GM12892 (cell line): ENCODE measurements at regions not wholly inside any gene's neighbourhood (a gene's known extent, or its start where the extent isn't known, plus 50 kb on each side); places are given as distances from the start of the nearest gene placed in this dataset.

ENCODE experiments used
- POLR2A ChIP-seq: IDR thresholded peaks from 2 replicates; pipeline ENCODE4 v1.6.1; 2011; ENCODE audit warnings: low read depth, low read length, control low read depth
- TAF1 ChIP-seq: IDR thresholded peaks from 2 replicates; pipeline ENCODE4 v1.6.1; 2011; ENCODE audit warnings: low read depth, mild to moderate bottlenecking, control low read depth, low read length, borderline replicate concordance

DNA sequence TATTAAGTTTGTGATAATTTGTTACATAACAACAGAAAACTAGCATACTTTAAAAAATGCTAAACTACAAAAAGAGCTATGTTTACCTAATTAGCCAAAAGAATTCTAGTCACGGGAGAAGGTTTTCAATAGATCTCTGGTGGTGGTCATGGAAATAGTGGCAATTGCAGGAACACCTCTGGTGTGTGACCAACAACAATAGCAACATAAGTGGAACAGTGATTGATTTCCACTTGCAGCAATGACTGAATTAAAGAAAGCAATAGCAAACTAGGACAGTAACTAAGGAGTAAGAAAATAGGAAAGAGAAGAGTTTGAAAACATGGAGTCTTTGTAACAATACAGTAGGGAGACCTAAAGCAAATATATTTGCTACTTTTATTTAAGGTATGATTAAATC, 171.3 kb upstream of the ADGRL4 start:
- no peak for TF ChIP-seq POLR2A
- no peak for TF ChIP-seq TAF1
